Esophagus (tissue), 2 donors: ENCODE measurements at regions not wholly inside any gene's neighbourhood (a gene's known extent, or its start where the extent isn't known, plus 50 kb on each side); places are given as distances from the start of the nearest gene placed in this dataset.

Source experiments
- H3K27ac ChIP-seq, 2 donors: one replicate each; pipeline ENCODE4 v1.5.1; 2013; ENCODE audit warnings: low read depth in 2 of 2, mild to moderate bottlenecking in 2 of 2, inconsistent platforms in 1 of 2, low read length in 1 of 2, moderate library complexity in 1 of 2
- H3K27me3 ChIP-seq, 2 donors: one replicate each; pipeline ENCODE4 v1.6.1; 2013; ENCODE audit warnings: low read length in 2 of 2, control low read depth in 1 of 2, mild to moderate bottlenecking in 1 of 2; ENCODE audit not compliant: insufficient read depth in 2 of 2, control insufficient read depth in 1 of 2
- H3K36me3 ChIP-seq, 2 donors: one replicate each; pipeline ENCODE4 v1.6.1; 2013; ENCODE audit warnings: low read length in 1 of 2; ENCODE audit not compliant: control insufficient read depth in 2 of 2, insufficient read depth in 2 of 2
- H3K4me1 ChIP-seq, 2 donors: one replicate each; pipeline ENCODE4 v1.6.1; 2013; ENCODE audit warnings: low read length in 1 of 2; ENCODE audit not compliant: control insufficient read depth in 2 of 2, insufficient read depth in 2 of 2
- H3K4me3 ChIP-seq, 2 donors: one replicate each; pipeline ENCODE4 v1.5.1; 2013; ENCODE audit warnings: low read length in 2 of 2, mild to moderate bottlenecking in 2 of 2, low read depth in 1 of 2, moderate library complexity in 1 of 2
- H3K9me3 ChIP-seq, 2 donors: one replicate each; pipeline ENCODE4 v1.6.1; 2013; ENCODE audit warnings: mild to moderate bottlenecking in 2 of 2, low read depth in 1 of 2, low read length in 1 of 2, moderate library complexity in 1 of 2; ENCODE audit not compliant: control insufficient read depth in 2 of 2, insufficient read depth in 1 of 2
- WGBS, 2 donors: extraction: QIAGEN DNeasy Blood & Tissue Kit; methylation state at CpG; one replicate each; pipeline ENCODE4 v1.1.7; 2013; 5-methylcytosine and 5-hydroxymethylcytosine counted together
- donor health status: healthy with polysubstance abuse.
- donor health status: Bipolar disorder and iron deficiency.

GRCh38 chr17:69909389-69909788 is 165.6 kb upstream of the KCNJ16 start:
- no peaks in the 10 kb centered on the region for H3K9me3 ChIP-seq

GRCh38 chr17:69912805-69913204 is 162.2 kb upstream of the KCNJ16 start:
- WGBS, 2 donors, result 50 to 67% methylated on average over 3 of the region's 3 CpGs
- Histone ChIP-seq H3K36me3 (no peaks in the 10 kb centered on the region), H3K27me3 (no peaks in the 10 kb centered on the region), H3K9me3 (no peaks in the 10 kb centered on the region), H3K4me3 (no peak overlapping the region), H3K27ac (no peak overlapping the region), H3K4me1 (no peaks in the 10 kb centered on the region)

More at GRCh38 chr17:69909389-69909788, 165.6 kb upstream of the KCNJ16 start:
- Histone ChIP-seq H3K36me3 (no peaks in the 10 kb centered on the region), H3K4me3 (no peak overlapping the region), H3K27me3 (no peaks in the 10 kb centered on the region), H3K4me1 (no peaks in the 10 kb centered on the region), H3K27ac (no peak overlapping the region)

GRCh38 chr17:69913216-69913615 is 161.8 kb upstream of the KCNJ16 start:
- Histone ChIP-seq H3K27me3 (no peaks in the 10 kb centered on the region), H3K4me1 (no peaks in the 10 kb centered on the region), H3K27ac (no peak overlapping the region), H3K36me3 (no peaks in the 10 kb centered on the region), H3K4me3 (no peak overlapping the region), H3K9me3 (no peaks in the 10 kb centered on the region)
- 57 to 69% methylated on average over 2 of the region's 2 CpGs for WGBS, 2 donors

DNA sequence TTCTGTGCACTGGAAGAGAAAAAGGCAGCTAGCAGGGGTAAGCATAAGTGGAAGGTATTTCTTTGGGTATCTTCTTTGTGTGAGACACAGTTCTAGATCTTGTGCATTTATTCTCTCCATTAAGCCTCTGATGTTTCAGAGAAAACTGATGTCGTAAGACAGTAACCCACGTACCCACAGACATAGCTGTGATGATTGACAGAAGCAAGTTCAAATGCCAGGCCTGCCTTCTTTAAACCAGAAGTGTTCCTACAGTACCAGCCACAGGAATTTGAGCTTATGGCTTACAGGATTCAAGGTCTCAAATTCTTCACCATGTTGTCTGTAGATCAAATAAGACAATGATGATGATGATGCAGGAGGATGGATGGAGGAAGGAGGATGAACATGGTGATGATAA is 161.4 kb upstream of the KCNJ16 start:
- Histone ChIP-seq H3K4me1 (no peaks in the 10 kb centered on the region), H3K9me3 (no peaks in the 10 kb centered on the region), H3K27ac (no peak overlapping the region), H3K36me3 (no peaks in the 10 kb centered on the region), H3K27me3 (no peaks in the 10 kb centered on the region), H3K4me3 (no peak overlapping the region)
- WGBS, 2 donors, result 85 to 86% methylated on average over 2 of the region's 2 CpGs

GRCh38 chr17:69914520-69914919 is 160.5 kb upstream of the KCNJ16 start:
- Histone ChIP-seq H3K27ac (no peak overlapping the region), H3K9me3 (no peaks in the 10 kb centered on the region), H3K4me3 (no peak overlapping the region), H3K36me3 (no peaks in the 10 kb centered on the region), H3K4me1 (no peaks in the 10 kb centered on the region), H3K27me3 (no peaks in the 10 kb centered on the region)
- 93 to 94% methylated on average over 1 of the region's 1 CpG for WGBS, 2 donors

GRCh38 chr17:69916761-69917160 is 158.3 kb upstream of the KCNJ16 start:
- Histone ChIP-seq H3K27me3 (no peaks in the 10 kb centered on the region), H3K4me1 (no peaks in the 10 kb centered on the region), H3K36me3 (no peaks in the 10 kb centered on the region), H3K4me3 (no peak overlapping the region), H3K27ac (no peak overlapping the region), H3K9me3 (no peaks in the 10 kb centered on the region)
- 89% methylated on average over 2 of the region's 2 CpGs for WGBS, 2 donors

- H3K27ac ChIP-seq, result no peak overlapping the region
- no peaks in the 10 kb centered on the region for H3K9me3 ChIP-seq
- 89% methylated on average over 4 of the region's 4 CpGs for WGBS, 2 donors
- H3K4me1 ChIP-seq, result no peaks in the 10 kb centered on the region
- no peak overlapping the region for H3K4me3 ChIP-seq
- H3K36me3 ChIP-seq, result no peaks in the 10 kb centered on the region
- H3K27me3 ChIP-seq, result no peaks in the 10 kb centered on the region
These were observed 156.9 kb upstream of the KCNJ16 start for GRCh38 chr17:69918164-69918563.

DNA sequence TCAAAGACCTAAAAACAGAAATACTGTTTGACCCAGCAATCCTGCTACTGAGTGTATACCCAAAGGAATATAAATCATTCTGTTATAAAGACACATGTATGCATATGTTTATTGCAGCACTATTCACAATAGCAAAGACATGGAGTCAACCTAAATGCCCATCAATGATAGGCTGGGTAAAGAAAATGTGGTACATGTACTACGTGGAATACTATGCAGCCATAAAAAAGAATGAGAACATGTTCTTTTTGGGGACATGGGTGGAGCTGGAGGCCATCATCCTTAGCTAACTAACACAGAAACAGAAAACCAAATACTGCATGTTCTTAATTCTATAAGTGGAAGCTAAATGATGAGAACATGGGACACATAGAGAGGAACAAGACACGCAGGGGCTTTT is 155.2 kb upstream of the KCNJ16 start:
- no peaks in the 10 kb centered on the region for H3K36me3 ChIP-seq
- WGBS, 2 donors, result 86 to 91% methylated on average over 2 of the region's 2 CpGs
- H3K27ac ChIP-seq, result no peak overlapping the region
- no peaks in the 10 kb centered on the region for H3K27me3 ChIP-seq
- H3K4me3 ChIP-seq, result no peak overlapping the region
- no peaks in the 10 kb centered on the region for H3K9me3 ChIP-seq
- H3K4me1 ChIP-seq, result no peaks in the 10 kb centered on the region

DNA sequence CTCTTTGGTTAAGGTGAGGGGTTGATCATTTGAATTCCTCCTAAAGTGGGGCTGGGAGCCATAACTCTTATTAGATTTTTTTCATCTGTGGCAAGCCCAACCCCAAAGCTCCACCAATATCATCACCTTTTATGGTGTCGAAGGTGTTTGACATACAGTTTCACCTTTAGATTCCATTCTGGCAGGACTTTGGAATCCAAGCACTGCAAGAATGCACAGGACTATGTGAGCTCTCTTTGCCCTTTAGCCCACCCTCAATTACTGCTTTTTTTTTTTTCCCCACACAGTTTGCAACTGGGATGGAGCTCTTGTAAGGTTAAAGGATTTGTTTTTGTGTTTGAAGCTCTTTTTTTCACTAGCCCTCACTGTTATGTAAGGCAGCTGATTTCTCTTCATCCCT is 154.0 kb upstream of the KCNJ16 start:
- Histone ChIP-seq H3K27ac (no peak overlapping the region), H3K4me3 (no peak overlapping the region), H3K36me3 (no peaks in the 10 kb centered on the region), H3K4me1 (no peaks in the 10 kb centered on the region), H3K9me3 (no peaks in the 10 kb centered on the region), H3K27me3 (no peaks in the 10 kb centered on the region)
- 56 to 98% methylated on average over 1 of the region's 1 CpG for WGBS, 2 donors

- Histone ChIP-seq H3K4me3 (no peak overlapping the region), H3K9me3 (no peaks in the 10 kb centered on the region), H3K36me3 (no peaks in the 10 kb centered on the region), H3K27me3 (no peaks in the 10 kb centered on the region), H3K4me1 (no peaks in the 10 kb centered on the region), H3K27ac (no peak overlapping the region)
- WGBS, 2 donors, result 54 to 60% methylated on average over 4 of the region's 4 CpGs
These were observed 146.4 kb upstream of the KCNJ16 start for GRCh38 chr17:69928611-69929010.
